Left ventricle myocardium inferior (tissue), 1 donor: ENCODE measurements at regions not wholly inside any gene's neighbourhood (a gene's known extent, or its start where the extent isn't known, plus 50 kb on each side); places are given as distances from the start of the nearest gene placed in this dataset.

Source experiments
- DNase-seq: peaks from one replicate; pipeline ENCODE4 v3.0.0-alpha.2; 2020
- H3K27ac ChIP-seq: fragments of 200-600 bp; replicated peaks from 2 replicates; pipeline ENCODE4 v1.8.0; 2021
- H3K27me3 ChIP-seq: fragments of 200-600 bp; 2 replicates; pipeline ENCODE4 v1.8.0; 2021; ENCODE audit warnings: low read depth
- H3K36me3 ChIP-seq: fragments of 200-600 bp; 2 replicates; pipeline ENCODE4 v1.8.0; 2021
- H3K4me1 ChIP-seq: fragments of 200-600 bp; 2 replicates; pipeline ENCODE4 v1.8.0; 2021
- H3K4me3 ChIP-seq: fragments of 200-600 bp; 2 replicates; pipeline ENCODE4 v1.8.0; 2021; ENCODE audit warnings: mild to moderate bottlenecking, moderate library complexity
- H3K9me3 ChIP-seq: fragments of 200-600 bp; replicated peaks from 2 replicates; pipeline ENCODE4 v1.8.0; 2021
- CTCF ChIP-seq: fragments of 200-600 bp; IDR thresholded peaks from 2 replicates; pipeline ENCODE4 v1.8.0; 2021; ENCODE audit warnings: antibody characterized with exemption, mild to moderate bottlenecking, borderline replicate concordance
- intact Hi-C: fragments of 100-400 bp; cut with micrococcal nuclease; formaldehyde crosslinking; loops from one replicate; pipeline ENCODE4 v1.11.0; 2022
- donor health status: DM: no; HTN: yes; CAD: no; lungs with severe emphysema.

DNA sequence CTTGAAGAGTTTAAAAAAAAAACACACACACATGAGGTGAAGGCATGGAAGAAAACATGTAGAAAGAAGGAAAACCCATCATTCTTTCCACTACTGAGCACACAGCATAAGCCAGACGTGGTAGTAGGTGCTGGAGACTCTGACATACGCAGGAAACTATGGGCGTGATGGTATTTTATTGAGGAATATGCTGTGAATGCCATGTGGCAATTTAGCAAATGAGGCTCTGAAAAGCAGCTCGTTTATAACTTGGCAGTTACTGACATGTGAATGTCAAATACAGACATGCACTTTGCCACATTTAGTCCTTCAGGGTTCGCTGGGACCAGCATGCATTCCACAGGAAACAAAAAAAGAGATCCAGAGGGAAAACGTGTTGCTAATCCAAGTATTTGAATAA, 74.3 kb upstream of the IFNAR2 start:
- Histone ChIP-seq H3K27ac (no peak overlapping the region), H3K4me1 (no peaks in the 10 kb centered on the region), H3K27me3 (peaks cover 76% of the 10 kb centered on the region), H3K9me3 (peaks cover 13% of the 10 kb centered on the region), H3K36me3 (no peaks in the 10 kb centered on the region), H3K4me3 (no peak overlapping the region)
- TF ChIP-seq CTCF, result no peak
- intact Hi-C loops, result no loop called here
- no peak for DNase-seq

DNA sequence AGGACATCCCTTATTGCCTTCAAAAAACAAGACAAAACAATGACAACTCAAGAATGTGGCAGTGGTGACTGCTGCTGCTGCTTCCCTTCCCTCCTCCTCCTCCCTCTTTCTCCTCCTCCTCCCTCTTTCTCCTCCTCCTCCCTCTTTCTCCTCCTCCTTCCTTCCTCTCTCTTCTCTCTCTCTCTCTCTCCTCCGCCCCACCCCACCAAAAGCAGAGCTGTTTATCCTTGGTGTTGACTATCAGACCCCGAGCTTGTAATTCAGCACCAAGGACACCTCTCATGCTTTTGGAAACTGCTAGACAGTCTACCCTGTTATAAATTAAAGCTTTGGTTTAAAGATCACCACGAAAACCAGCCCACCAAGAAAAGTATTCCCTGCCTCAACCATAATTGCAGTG, 72.4 kb upstream of the IFNAR2 start:
- Histone ChIP-seq H3K4me3 (no peak overlapping the region), H3K4me1 (no peaks in the 10 kb centered on the region), H3K36me3 (no peaks in the 10 kb centered on the region), H3K27me3 (peaks cover 59% of the 10 kb centered on the region), H3K27ac (no peak overlapping the region), H3K9me3 (peaks cover 13% of the 10 kb centered on the region)
- DNase-seq, result no peak
- intact Hi-C loops, result no loop called here
- no peak for TF ChIP-seq CTCF

GRCh38 chr21:33158654-33159053, 71.1 kb upstream of the IFNAR2 start:
- H3K36me3 ChIP-seq, result no peaks in the 10 kb centered on the region
- DNase-seq, result no peak
- peaks cover 45% of the 10 kb centered on the region for H3K27me3 ChIP-seq
- H3K27ac ChIP-seq, result no peak overlapping the region
- no peaks in the 10 kb centered on the region for H3K4me1 ChIP-seq
- H3K4me3 ChIP-seq, result no peak overlapping the region
- peaks cover 13% of the 10 kb centered on the region for H3K9me3 ChIP-seq
- intact Hi-C loops, result no loop called here
- TF ChIP-seq CTCF, result no peak

DNA sequence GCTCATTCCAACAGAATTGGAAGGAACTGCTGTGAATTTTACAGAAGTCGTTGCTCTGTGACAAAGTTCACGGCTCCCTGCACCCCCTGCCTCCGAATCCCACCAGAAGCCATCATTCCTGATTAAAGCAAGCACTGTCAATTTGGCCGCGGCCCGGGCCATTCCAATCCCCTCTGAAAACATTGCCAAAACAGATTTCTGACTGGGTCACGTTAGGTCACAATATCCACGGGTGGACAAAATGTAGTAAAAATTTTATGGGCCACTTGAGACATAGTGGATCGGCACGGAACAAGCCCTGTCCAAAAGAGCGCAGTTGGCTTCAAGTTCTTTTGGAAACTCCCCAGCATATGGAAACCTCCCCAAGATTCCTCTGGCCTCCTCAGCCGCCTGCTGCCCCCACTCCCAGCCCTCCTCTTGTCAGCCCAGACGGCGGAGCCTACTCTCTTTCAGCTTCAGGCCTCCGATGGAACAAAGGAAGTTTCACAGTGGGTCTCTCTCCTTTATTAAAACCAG, 67.2 kb upstream of the IFNAR2 start:
- no peak for DNase-seq
- TF ChIP-seq CTCF, result no peak
- H3K4me1 ChIP-seq, result no peaks in the 10 kb centered on the region

DNA sequence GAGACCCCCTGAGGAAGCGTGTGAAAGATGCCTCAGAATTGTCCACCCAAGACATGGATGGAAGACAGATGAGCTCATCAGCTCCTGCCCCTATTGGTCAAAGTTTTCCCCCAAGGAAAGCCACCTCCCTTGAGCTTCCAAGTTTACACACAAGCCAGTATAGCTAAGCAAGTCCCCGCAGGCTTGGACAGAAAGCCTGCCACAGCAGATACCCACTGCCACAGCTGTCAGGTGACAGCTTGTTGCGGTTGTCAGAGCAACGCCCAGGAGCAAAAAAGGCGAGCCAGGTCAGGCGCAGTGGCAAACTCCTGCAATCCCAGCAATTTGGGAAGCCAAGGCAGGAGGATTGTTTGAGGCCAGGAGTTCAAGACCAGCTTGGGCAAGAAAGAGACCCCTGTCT, 60.9 kb upstream of the IFNAR2 start:
- Histone ChIP-seq H3K27me3 (peaks cover 66% of the 10 kb centered on the region), H3K9me3 (no peaks in the 10 kb centered on the region), H3K4me1 (no peaks in the 10 kb centered on the region), H3K4me3 (no peak overlapping the region), H3K36me3 (no peaks in the 10 kb centered on the region), H3K27ac (no peak overlapping the region)
- DNase-seq, result no peak
- intact Hi-C loops, result no loop called here
- TF ChIP-seq CTCF, result no peak

More for the DNA sequence above, 67.2 kb upstream of the IFNAR2 start:
- Histone ChIP-seq H3K36me3 (no peaks in the 10 kb centered on the region), H3K27me3 (peaks cover 38% of the 10 kb centered on the region), H3K4me3 (no peak overlapping the region), H3K27ac (no peak overlapping the region), H3K9me3 (peaks cover 13% of the 10 kb centered on the region)
- intact Hi-C loops, result no loop called here

DNA sequence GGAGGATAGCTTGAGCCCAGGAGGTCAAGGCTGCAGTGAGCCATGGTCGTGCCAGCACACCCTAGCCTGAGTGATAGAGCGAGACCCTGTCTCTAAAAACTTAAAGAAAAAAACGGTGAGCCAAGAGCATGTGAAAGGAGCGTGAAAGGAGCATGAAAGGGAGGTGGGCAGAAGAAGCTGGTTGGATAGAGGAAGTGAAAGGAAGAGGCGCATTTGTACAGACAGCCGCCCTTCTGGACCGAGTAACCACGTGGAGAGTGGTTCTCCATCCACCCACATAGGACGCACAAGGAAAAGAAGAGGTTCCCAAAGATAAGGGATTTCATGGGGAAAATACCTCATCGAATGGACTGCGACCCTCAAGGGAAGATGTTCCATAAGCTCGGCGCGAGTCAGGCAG, 60.4 kb upstream of the IFNAR2 start:
- H3K9me3 ChIP-seq, result no peaks in the 10 kb centered on the region
- H3K27me3 ChIP-seq, result peaks cover 68% of the 10 kb centered on the region
- H3K4me1 ChIP-seq, result no peaks in the 10 kb centered on the region
- no peak for TF ChIP-seq CTCF
- no peak overlapping the region for H3K27ac ChIP-seq
- no peak for DNase-seq
- intact Hi-C loops, result no loop called here
- H3K36me3 ChIP-seq, result no peaks in the 10 kb centered on the region
- H3K4me3 ChIP-seq, result no peak overlapping the region
